GM12892 (cell line): ENCODE measurements at regions not wholly inside any gene's neighbourhood (a gene's known extent, or its start where the extent isn't known, plus 50 kb on each side); places are given as distances from the start of the nearest gene placed in this dataset.

Experiments
- POLR2A ChIP-seq: IDR thresholded peaks from 2 replicates; pipeline ENCODE4 v1.6.1; 2011; ENCODE audit warnings: low read depth, low read length, control low read depth
- POLR2AphosphoS5 ChIP-seq: IDR thresholded peaks from 2 replicates; pipeline ENCODE4 v1.6.1; 2011; ENCODE audit warnings: low read depth, low read length, control low read depth
- TAF1 ChIP-seq: IDR thresholded peaks from 2 replicates; pipeline ENCODE4 v1.6.1; 2011; ENCODE audit warnings: low read depth, mild to moderate bottlenecking, control low read depth, low read length, borderline replicate concordance

DNA sequence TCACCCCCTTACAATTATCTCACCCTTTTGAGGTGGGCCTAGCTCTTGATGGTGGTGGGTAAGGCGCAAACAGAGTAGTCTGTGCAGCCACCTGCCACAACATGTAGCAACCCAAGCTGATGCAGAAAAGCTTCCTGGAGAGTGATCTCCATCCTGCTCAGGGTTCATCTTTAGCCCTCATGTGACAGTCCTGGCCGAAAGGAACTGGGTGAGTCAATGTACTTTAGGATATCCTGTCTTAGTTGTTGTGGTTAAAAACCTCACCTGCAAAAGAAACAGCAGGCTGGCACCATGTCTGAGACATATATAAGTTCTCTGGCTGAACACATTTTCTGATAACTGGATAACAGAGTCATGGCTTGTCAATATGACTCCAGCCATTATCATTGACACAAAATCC lies 183.5 kb upstream of the CPHXL start:
- TF ChIP-seq POLR2A (no peak), POLR2AphosphoS5 (no peak), TAF1 (no peak)
